K562 (cell line): ENCODE measurements at regions not wholly inside any gene's neighbourhood (a gene's known extent, or its start where the extent isn't known, plus 50 kb on each side); places are given as distances from the start of the nearest gene placed in this dataset.

ENCODE experiments used
- ATF2 ChIP-seq: sonication (generic); formaldehyde crosslinking; IDR thresholded peaks from 2 replicates; pipeline ENCODE4 v1.8.1; 2022; ENCODE audit warnings: missing genetic modification reagents
- CTCF ChIP-seq, 3 experiments: IDR thresholded peaks in 2 of 3; conservative IDR thresholded peaks in 1 of 3; 2 replicates each; pipeline ENCODE4 v1.5.1; 2011 to 2012; ENCODE audit warnings: low read length in 3 of 3, mild to moderate bottlenecking in 3 of 3, control low read depth in 2 of 3, improper control_type of control experiment in 1 of 3, inconsistent platforms in 1 of 3, low read depth in 1 of 3, mixed read lengths in 1 of 3, moderate library complexity in 1 of 3; ENCODE audit not compliant: insufficient read depth in 2 of 3
- FOXK1 ChIP-seq: sonication (generic); formaldehyde crosslinking; IDR thresholded peaks from 2 replicates; pipeline ENCODE4 v1.8.0; 2022; ENCODE audit warnings: missing genetic modification reagents, mild to moderate bottlenecking, borderline replicate concordance
- HDAC2 ChIP-seq: fragments of 450-650 bp; IDR thresholded peaks from 2 replicates; pipeline ENCODE4 v1.6.1; 2016; ENCODE audit warnings: mild to moderate bottlenecking
- HINFP ChIP-seq: fragments of 450-650 bp; conservative IDR thresholded peaks from 2 replicates; pipeline ENCODE4 v1.6.1; 2016; ENCODE audit warnings: missing genetic modification characterization, low read depth, mild to moderate bottlenecking, control low read depth, missing compliant biosample characterization
- KAT8 ChIP-seq: fragments of 450-650 bp; IDR thresholded peaks from 2 replicates; pipeline ENCODE4 v1.6.1; 2016; ENCODE audit warnings: low read depth, mild to moderate bottlenecking
- NR2C1 ChIP-seq, 2 experiments: fragments of 450-650 bp; IDR thresholded peaks; 2 replicates each; pipeline ENCODE4 v1.6.1; 2017; ENCODE audit warnings: mild to moderate bottlenecking in 2 of 2, antibody characterized with exemption in 1 of 2, inconsistent platforms in 1 of 2, missing compliant biosample characterization in 1 of 2, missing genetic modification characterization in 1 of 2
- POLR2A ChIP-seq: fragments of 450-650 bp; conservative IDR thresholded peaks from 2 replicates; pipeline ENCODE4 v1.6.1; 2016
- SMC3 ChIP-seq: conservative IDR thresholded peaks from 2 replicates; pipeline ENCODE4 v1.6.1; 2011; ENCODE audit warnings: low read depth, low read length, improper control_type of control experiment; ENCODE audit not compliant: insufficient read depth
- SNRNP70 ChIP-seq: fragments of 200-400 bp; formaldehyde crosslinking; optimal IDR thresholded peaks from 2 replicates; pipeline ENCODE3; 2017; ENCODE audit warnings: low read depth, low read length
- TBP ChIP-seq: optimal IDR thresholded peaks from 2 replicates; pipeline ENCODE3; 2011; ENCODE audit warnings: low read depth, low read length, improper control_type of control experiment
- TCF7L2 ChIP-seq: fragments of 150-350 bp; IDR thresholded peaks from 2 replicates; pipeline ENCODE4 v1.6.1; 2016; ENCODE audit warnings: low read depth, mild to moderate bottlenecking, low read length, moderate library complexity
- THAP7 ChIP-seq: fragments of 250-450 bp; sonication (Bioruptor Pico); IDR thresholded peaks from 2 replicates; pipeline ENCODE4 v1.5.0; 2021
- ZNF609 ChIP-seq: sonication (generic); formaldehyde crosslinking; IDR thresholded peaks from 2 replicates; pipeline ENCODE4 v1.8.1; 2023; ENCODE audit warnings: missing genetic modification reagents, mild to moderate bottlenecking, borderline replicate concordance

- TF ChIP-seq CTCF (IDR thresholded peaks at IDR 0.05 in 2 of 3, conservative IDR thresholded peaks at IDR 0.05 in 1 of 3; ENCODE audit: insufficient read depth in 2 of 3, low read depth in 1 of 3, low read length in 3 of 3) = no peak
- TF ChIP-seq TCF7L2 = no peak
- no peak for TF ChIP-seq POLR2A
- TF ChIP-seq TBP = no peak
- TF ChIP-seq NR2C1 (IDR thresholded peaks at IDR 0.05) = no peak
- no peak for TF ChIP-seq NR2C1 (tag; IDR thresholded peaks at IDR 0.05)
- no peak for TF ChIP-seq SMC3
- no peak for TF ChIP-seq ZNF609
- TF ChIP-seq KAT8 = no peak
- no peak for TF ChIP-seq THAP7 (CRISPR knock-in tag)
- TF ChIP-seq SNRNP70 = no peak
- TF ChIP-seq FOXK1 (CRISPR knock-in tag) = no peak
- TF ChIP-seq ATF2 = no peak
- TF ChIP-seq HDAC2 = no peak
- no peak for TF ChIP-seq HINFP (tag)
Measured at GRCh38 chr5:163161512-163161911, 275.9 kb upstream of the CCNG1 start.
